Esophagus (tissue), 2 donors: ENCODE measurements at regions not wholly inside any gene's neighbourhood (a gene's known extent, or its start where the extent isn't known, plus 50 kb on each side); places are given as distances from the start of the nearest gene placed in this dataset.
"Not testable (repeated sequence)": the region's sequence is repeated elsewhere in the genome, so short reads cannot be mapped to it uniquely, and the experiment has no call there.

Experiments used
- H3K27ac ChIP-seq, 2 donors: one replicate each; pipeline ENCODE4 v1.5.1; 2013; ENCODE audit warnings: low read depth in 2 of 2, mild to moderate bottlenecking in 2 of 2, inconsistent platforms in 1 of 2, low read length in 1 of 2, moderate library complexity in 1 of 2
- H3K27me3 ChIP-seq, 2 donors: one replicate each; pipeline ENCODE4 v1.6.1; 2013; ENCODE audit warnings: low read length in 2 of 2, control low read depth in 1 of 2, mild to moderate bottlenecking in 1 of 2; ENCODE audit not compliant: insufficient read depth in 2 of 2, control insufficient read depth in 1 of 2
- H3K36me3 ChIP-seq, 2 donors: one replicate each; pipeline ENCODE4 v1.6.1; 2013; ENCODE audit warnings: low read length in 1 of 2; ENCODE audit not compliant: control insufficient read depth in 2 of 2, insufficient read depth in 2 of 2
- H3K4me1 ChIP-seq, 2 donors: one replicate each; pipeline ENCODE4 v1.6.1; 2013; ENCODE audit warnings: low read length in 1 of 2; ENCODE audit not compliant: control insufficient read depth in 2 of 2, insufficient read depth in 2 of 2
- H3K4me3 ChIP-seq, 2 donors: one replicate each; pipeline ENCODE4 v1.5.1; 2013; ENCODE audit warnings: low read length in 2 of 2, mild to moderate bottlenecking in 2 of 2, low read depth in 1 of 2, moderate library complexity in 1 of 2
- H3K9me3 ChIP-seq, 2 donors: one replicate each; pipeline ENCODE4 v1.6.1; 2013; ENCODE audit warnings: mild to moderate bottlenecking in 2 of 2, low read depth in 1 of 2, low read length in 1 of 2, moderate library complexity in 1 of 2; ENCODE audit not compliant: control insufficient read depth in 2 of 2, insufficient read depth in 1 of 2
- WGBS, 2 donors: extraction: QIAGEN DNeasy Blood & Tissue Kit; methylation state at CpG; one replicate each; pipeline ENCODE4 v1.1.7; 2013; 5-methylcytosine and 5-hydroxymethylcytosine counted together
- donor health status: healthy with polysubstance abuse.
- donor health status: Bipolar disorder and iron deficiency.

DNA sequence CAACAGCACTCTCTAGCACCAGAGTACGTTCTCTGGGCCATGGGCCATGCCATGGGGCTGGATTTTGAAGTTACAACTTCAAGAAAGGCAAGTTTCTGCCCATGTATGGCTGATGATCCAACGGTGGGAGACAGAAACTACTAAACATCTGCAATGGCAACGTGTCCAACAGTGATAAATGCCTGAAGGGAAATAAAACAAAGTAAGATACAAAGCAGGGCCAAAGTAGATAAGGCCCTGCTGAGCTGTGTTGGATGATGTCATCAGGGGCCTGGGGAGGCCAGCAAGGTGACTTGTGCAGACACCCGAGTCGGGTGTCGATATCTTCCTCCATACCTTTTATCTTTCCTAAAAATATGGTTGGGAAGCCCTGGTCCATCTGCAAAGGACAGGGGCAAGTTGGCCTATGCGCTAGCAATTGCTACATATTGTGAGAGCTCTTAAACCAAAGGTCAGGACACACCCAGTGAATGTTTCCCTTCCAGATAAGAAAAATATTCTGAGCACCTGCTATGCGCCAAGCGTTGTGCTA, 487.2 kb downstream of the MN1 start:
- H3K27ac ChIP-seq, result no peak overlapping the region
- H3K27me3 ChIP-seq, result no peaks in the 10 kb centered on the region
- H3K4me3 ChIP-seq, result no peak overlapping the region
- H3K9me3 ChIP-seq, result no peaks in the 10 kb centered on the region
- H3K36me3 ChIP-seq, result no peaks in the 10 kb centered on the region
- H3K4me1 ChIP-seq, result peaks cover 2% of the 10 kb centered on the region in 2 donors
- 66 to 81% methylated on average over 9 of the region's 9 CpGs for WGBS, 2 donors

- Histone ChIP-seq H3K36me3 (no peaks in the 10 kb centered on the region), H3K4me1 (peaks cover 2% of the 10 kb centered on the region in 2 donors), H3K9me3 (peaks cover 0 to 4% of the 10 kb centered on the region in 2 donors), H3K27ac (no peak overlapping the region), H3K4me3 (no peak overlapping the region), H3K27me3 (no peaks in the 10 kb centered on the region)
- 88 to 92% methylated on average over 4 of the region's 4 CpGs for WGBS, 2 donors
Observed at GRCh38 chr22:27315833-27316232, 485.7 kb downstream of the MN1 start.

DNA sequence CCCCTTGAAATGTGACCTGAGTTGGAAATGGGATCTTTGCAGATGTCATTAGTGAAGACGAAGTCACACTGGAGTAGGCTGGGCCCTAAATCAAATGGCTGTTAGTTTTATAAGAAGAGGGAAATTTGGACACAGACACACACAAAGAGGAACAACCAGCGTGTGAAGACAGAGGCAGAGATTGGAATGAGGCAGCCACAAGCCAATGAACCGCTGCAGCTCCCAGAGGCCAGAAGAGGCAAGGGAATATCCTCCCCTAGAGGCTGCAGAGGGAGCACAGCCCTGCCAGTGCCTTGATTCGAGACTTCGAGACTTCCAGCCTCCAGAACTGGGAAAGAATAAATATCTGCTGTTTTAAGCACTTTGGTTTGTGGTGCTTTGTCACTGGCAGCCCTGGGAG, 484.5 kb downstream of the MN1 start:
- H3K27me3 ChIP-seq, result no peaks in the 10 kb centered on the region
- 79 to 83% methylated on average over 5 of the region's 5 CpGs for WGBS, 2 donors
- H3K9me3 ChIP-seq, result peaks cover 0 to 6% of the 10 kb centered on the region in 2 donors
- no peaks in the 10 kb centered on the region for H3K36me3 ChIP-seq
- H3K27ac ChIP-seq, result no peak overlapping the region
- no peak overlapping the region for H3K4me3 ChIP-seq
- peaks cover 2% of the 10 kb centered on the region in 2 donors for H3K4me1 ChIP-seq

GRCh38 chr22:27317971-27318428, 483.6 kb downstream of the MN1 start:
- H3K27ac ChIP-seq, result no peak overlapping the region
- H3K27me3 ChIP-seq, result peaks cover 0 to 2% of the 10 kb centered on the region in 2 donors
- H3K4me1 ChIP-seq, result peaks cover 0 to 2% of the 10 kb centered on the region in 2 donors
- H3K4me3 ChIP-seq, result no peak overlapping the region
- peaks cover 0 to 6% of the 10 kb centered on the region in 2 donors for H3K9me3 ChIP-seq
- 48 to 57% methylated on average over 15 of the region's 15 CpGs for WGBS, 2 donors
- H3K36me3 ChIP-seq, result no peaks in the 10 kb centered on the region

- 20 to 29% methylated on average over 3 of the region's 3 CpGs for WGBS, 2 donors
- Histone ChIP-seq H3K4me3 (no peak overlapping the region), H3K27ac (no peak overlapping the region), H3K27me3 (peaks cover 0 to 2% of the 10 kb centered on the region in 2 donors), H3K9me3 (peaks cover 0 to 6% of the 10 kb centered on the region in 2 donors), H3K36me3 (no peaks in the 10 kb centered on the region), H3K4me1 (peaks cover 0 to 2% of the 10 kb centered on the region in 2 donors)
Observed at GRCh38 chr22:27318516-27318915, 483.0 kb downstream of the MN1 start.

DNA sequence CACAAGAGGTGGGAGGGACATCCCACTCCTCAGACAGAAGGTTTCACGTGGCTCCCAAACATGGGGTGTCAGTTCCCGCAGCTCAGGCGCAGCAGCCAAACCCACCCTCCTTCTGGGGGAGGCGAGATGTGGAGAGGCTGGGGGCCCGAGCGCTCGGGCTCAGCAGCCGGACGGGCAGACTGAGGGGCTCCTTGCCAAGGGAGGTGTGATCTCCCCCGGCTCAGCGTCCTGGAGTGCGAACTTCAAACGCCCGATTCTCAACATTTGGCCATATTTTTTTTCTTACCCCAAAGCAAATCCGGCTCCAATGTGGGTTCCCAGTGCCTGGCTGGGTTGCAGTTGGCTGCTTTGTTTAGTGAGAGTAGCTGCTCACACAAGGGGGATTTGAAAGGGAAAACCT, 477.9 kb downstream of the MN1 start:
- H3K27ac ChIP-seq, result no peak overlapping the region
- no peaks in the 10 kb centered on the region for H3K36me3 ChIP-seq
- H3K27me3 ChIP-seq, result peaks cover 0 to 2% of the 10 kb centered on the region in 2 donors
- no peak overlapping the region for H3K4me3 ChIP-seq
- 24 to 27% methylated on average over 15 of the region's 15 CpGs for WGBS, 2 donors
- H3K4me1 ChIP-seq, result no peaks in the 10 kb centered on the region
- H3K9me3 ChIP-seq, result peaks cover 0 to 6% of the 10 kb centered on the region in 2 donors

DNA sequence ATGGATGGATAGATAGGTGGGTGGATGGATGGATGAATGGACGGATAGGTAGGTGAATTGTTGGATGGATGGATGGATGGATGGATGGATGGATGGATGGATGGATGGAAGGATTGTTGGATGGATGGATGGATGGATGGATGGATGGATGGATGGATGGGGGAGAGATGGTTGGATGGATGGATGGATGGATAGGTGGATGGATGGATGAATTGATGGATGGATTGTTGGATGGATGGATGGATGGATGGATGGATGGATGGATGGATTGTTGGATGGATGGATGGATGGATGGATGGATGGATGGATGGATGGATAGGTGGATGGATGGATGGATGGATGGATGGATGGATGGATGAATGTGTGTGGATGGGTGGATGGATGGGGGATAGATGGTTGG, 476.6 kb downstream of the MN1 start:
- not testable (repeated sequence) for H3K9me3 ChIP-seq, H3K4me1 ChIP-seq, H3K27ac ChIP-seq, H3K4me3 ChIP-seq, H3K36me3 ChIP-seq, H3K27me3 ChIP-seq
- 87 to 89% methylated on average over 1 of the region's 1 CpG for WGBS, 2 donors

DNA sequence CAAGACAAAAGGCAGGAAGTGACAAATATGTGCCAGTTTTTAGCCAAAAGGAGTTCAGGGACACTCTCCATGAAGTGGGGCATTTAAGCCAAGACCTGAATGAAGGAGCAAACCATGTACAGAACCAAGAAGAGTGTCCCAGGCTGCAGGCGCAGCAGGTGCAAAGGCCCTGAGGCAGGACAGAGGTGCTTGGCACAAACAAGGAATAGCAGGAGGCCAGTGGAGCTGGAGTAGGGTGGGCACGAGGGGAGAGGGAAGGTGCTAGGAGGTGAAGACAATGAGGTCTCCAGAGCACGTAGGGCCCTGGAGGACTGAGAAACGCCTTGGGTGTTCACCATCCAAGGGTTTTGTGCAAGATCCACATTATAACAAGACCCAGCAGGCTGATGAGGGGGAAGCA, 474.1 kb downstream of the MN1 start:
- Histone ChIP-seq H3K27ac (no peak overlapping the region), H3K36me3 (no peaks in the 10 kb centered on the region), H3K27me3 (peaks cover 2% of the 10 kb centered on the region in 2 donors), H3K4me1 (peaks cover 0 to 4% of the 10 kb centered on the region in 2 donors), H3K9me3 (no peaks in the 10 kb centered on the region), H3K4me3 (no peak overlapping the region)
- 85 to 95% methylated on average over 4 of the region's 4 CpGs for WGBS, 2 donors

GRCh38 chr22:27327981-27328721, 473.4 kb downstream of the MN1 start:
- Histone ChIP-seq H3K4me1 (peaks cover 0 to 4% of the 10 kb centered on the region in 2 donors), H3K9me3 (peaks cover 0 to 2% of the 10 kb centered on the region in 2 donors), H3K36me3 (no peaks in the 10 kb centered on the region), H3K27me3 (peaks cover 0 to 2% of the 10 kb centered on the region in 2 donors), H3K4me3 (no peak overlapping the region), H3K27ac (no peak overlapping the region)
- WGBS, 2 donors, result 78 to 80% methylated on average over 5 of the region's 5 CpGs
